ENCODE measurements at regions not wholly inside any gene's neighbourhood (a gene's known extent, or its start where the extent isn't known, plus 50 kb on each side); places are given as distances from the start of the nearest gene placed in this dataset.

DNA sequence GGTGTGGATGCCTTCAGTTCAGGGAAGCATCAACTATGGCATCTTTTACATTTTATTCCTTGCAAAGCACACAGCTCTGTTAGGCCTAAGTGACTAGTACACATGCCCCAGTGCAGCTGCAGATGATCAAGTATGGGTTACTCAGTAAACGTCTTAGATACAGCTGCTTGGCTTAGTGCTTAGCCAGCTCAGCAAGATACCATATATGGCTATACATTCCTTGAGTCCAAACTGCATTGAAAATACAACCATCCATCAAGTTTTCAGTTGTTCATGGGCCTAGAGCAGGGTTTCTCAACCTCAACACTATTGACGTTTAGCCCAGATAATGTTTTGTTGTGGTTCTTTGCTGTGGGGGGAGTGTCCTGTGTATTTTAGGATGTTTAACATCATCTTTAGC lies 769.9 kb downstream of the TSN start:
- no peak overlapping the region for H2BK120ac ChIP-seq (ENCODE audit: low read depth, low read length)
- no peaks in the 10 kb centered on the region for H3K4me1 ChIP-seq (ENCODE audit: control insufficient read depth in 2 of 2, insufficient read depth in 1 of 2, low read depth in 1 of 2, low read length in 2 of 2)
- H3K4ac ChIP-seq (ENCODE audit: low read length) = no peak overlapping the region
- no peak overlapping the region for H2AFZ ChIP-seq (ENCODE audit: low read length)
- no peaks in the 10 kb centered on the region for H3K79me1 ChIP-seq (ENCODE audit: low read depth, low read length)
- no peak overlapping the region for H2AK5ac ChIP-seq (ENCODE audit: low read depth, low read length)
- H3K4me2 ChIP-seq (ENCODE audit: insufficient read depth, low read length, poor library complexity, severe bottlenecking) = no peak overlapping the region
- H3K4me3 ChIP-seq (ENCODE audit: low read length in 2 of 2) = no peak overlapping the region
- H4K91ac ChIP-seq (ENCODE audit: low read depth, low read length, poor library complexity) = no peak overlapping the region
- no peaks in the 10 kb centered on the region for H3K27me3 ChIP-seq (ENCODE audit: control insufficient read depth in 3 of 3, insufficient read depth in 3 of 3, low read depth in 1 of 3, low read length in 3 of 3)
- no peak overlapping the region for H3K9ac ChIP-seq (ENCODE audit: low read depth, low read length, poor library complexity)
- H3K14ac ChIP-seq (ENCODE audit: low read length) = no peak overlapping the region
- no peak overlapping the region for H2BK5ac ChIP-seq (ENCODE audit: low read length)
- H2BK15ac ChIP-seq (ENCODE audit: low read length) = no peak overlapping the region
- no CpG with 5 or more reads among the region's 2 CpGs for WGBS, 2 donors (ENCODE audit: extremely low coverage in 2 of 2, insufficient read length in 2 of 2, insufficient replicate concordance in 1 of 2)
- H2BK12ac ChIP-seq (ENCODE audit: low read length) = no peak overlapping the region
- H3K36me3 ChIP-seq (replicated peaks in 1 of 2; ENCODE audit: control insufficient read depth in 2 of 2, insufficient read depth in 2 of 2, low read length in 2 of 2) = no peaks in the 10 kb centered on the region
- no peaks in the 10 kb centered on the region for H3K9me3 ChIP-seq (replicated peaks in 1 of 2; ENCODE audit: control insufficient read depth in 2 of 2, insufficient read depth in 1 of 2, low read depth in 1 of 2, low read length in 2 of 2)
- H3K27ac ChIP-seq (replicated peaks; ENCODE audit: low read length) = no peak overlapping the region
- DNase-seq (ENCODE audit: low spot score) = no peak
- no peak overlapping the region for H3K23ac ChIP-seq (ENCODE audit: low read depth, low read length, poor library complexity)
- no peak overlapping the region for H4K8ac ChIP-seq (ENCODE audit: low read depth, low read length)
- H3K18ac ChIP-seq (ENCODE audit: low read length) = no peak overlapping the region

DNA sequence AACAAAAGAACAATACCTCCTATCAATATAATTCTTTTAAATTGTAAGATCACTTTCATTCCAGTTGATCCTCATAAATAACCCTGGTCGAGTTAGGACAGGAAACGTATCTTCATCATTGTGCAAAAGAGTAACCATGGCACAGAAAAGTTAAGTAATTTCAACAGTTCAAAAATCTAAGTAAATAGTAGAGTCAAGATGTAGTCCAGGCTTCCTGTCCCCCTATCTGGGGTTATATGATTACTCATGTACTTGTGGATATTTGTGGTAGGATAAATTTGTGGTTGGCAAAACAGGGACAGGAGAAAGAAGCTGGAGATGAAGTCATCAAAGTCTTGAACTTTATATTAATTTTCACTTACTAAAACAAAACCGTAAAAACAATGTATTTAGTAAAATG lies 772.6 kb downstream of the TSN start:
- no CpG with 5 or more reads among the region's 3 CpGs for WGBS, 2 donors (ENCODE audit: extremely low coverage in 2 of 2, insufficient read length in 2 of 2, insufficient replicate concordance in 1 of 2)
- no peak overlapping the region for H3K4ac ChIP-seq (ENCODE audit: low read length)

DNA sequence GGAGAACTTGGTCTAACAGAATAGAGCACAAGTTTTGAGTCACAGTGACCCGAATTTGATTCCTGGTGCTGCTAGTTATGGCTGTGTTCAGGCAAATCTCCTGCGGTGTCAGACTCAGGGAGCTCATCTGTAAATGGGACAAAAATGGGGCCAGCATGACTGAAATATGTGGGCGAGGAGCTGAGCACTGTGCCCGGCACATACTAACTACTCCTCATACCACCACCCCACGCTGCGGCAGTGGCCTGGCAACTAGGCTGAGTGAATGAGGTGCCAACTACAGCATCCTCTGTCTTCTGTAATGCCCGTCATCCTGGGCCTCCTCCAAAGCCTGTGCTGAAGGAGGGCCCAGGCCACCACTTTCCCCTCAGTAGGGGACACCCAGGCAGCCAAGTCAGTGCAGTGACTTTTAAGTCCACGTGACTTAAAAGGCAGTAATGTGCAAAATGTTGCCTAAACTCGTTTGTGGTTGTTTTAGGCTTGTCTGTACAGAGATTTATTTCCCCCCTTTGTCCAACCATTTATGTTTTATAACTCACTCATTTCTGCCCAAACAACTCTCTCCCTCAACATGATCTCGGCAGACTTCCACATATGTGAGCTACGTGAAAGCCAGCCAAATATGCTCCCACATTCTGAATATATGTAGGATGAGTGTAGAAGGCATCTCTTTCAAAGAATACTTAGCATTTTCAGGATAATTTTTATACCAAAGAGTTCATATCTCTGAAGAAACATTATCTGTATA lies 773.7 kb downstream of the TSN start:
- peak overlapping the region; percentile 8 for H2AK5ac ChIP-seq (ENCODE audit: low read depth, low read length)
- peak overlapping the region in 1 of 2 donors; percentile 35 for H3K4me3 ChIP-seq (ENCODE audit: low read length in 2 of 2)
- H3K14ac ChIP-seq (ENCODE audit: low read length) = no peak overlapping the region
- no peak overlapping the region for H3K4me2 ChIP-seq (ENCODE audit: insufficient read depth, low read length, poor library complexity, severe bottlenecking)
- H4K8ac ChIP-seq (ENCODE audit: low read depth, low read length) = no peak overlapping the region
- no peak overlapping the region for H2BK12ac ChIP-seq (ENCODE audit: low read length)
- peak overlapping the region; percentile 22 for H3K18ac ChIP-seq (ENCODE audit: low read length)
- no peak overlapping the region for H3K23ac ChIP-seq (ENCODE audit: low read depth, low read length, poor library complexity)
- H2AFZ ChIP-seq (ENCODE audit: low read length) = no peak overlapping the region
- H3K79me1 ChIP-seq (ENCODE audit: low read depth, low read length) = no peaks in the 10 kb centered on the region
- peaks cover 5 to 7% of the 10 kb centered on the region in 2 donors for H3K4me1 ChIP-seq (ENCODE audit: control insufficient read depth in 2 of 2, insufficient read depth in 1 of 2, low read depth in 1 of 2, low read length in 2 of 2)
- no peak for DNase-seq (ENCODE audit: low spot score)
- no peak overlapping the region for H3K27ac ChIP-seq (replicated peaks; ENCODE audit: low read length)
- H2BK15ac ChIP-seq (ENCODE audit: low read length) = no peak overlapping the region
- H4K91ac ChIP-seq (ENCODE audit: low read depth, low read length, poor library complexity) = no peak overlapping the region
- no peak overlapping the region for H3K4ac ChIP-seq (ENCODE audit: low read length)
- no peaks in the 10 kb centered on the region for H3K27me3 ChIP-seq (ENCODE audit: control insufficient read depth in 3 of 3, insufficient read depth in 3 of 3, low read depth in 1 of 3, low read length in 3 of 3)
- H2BK5ac ChIP-seq (ENCODE audit: low read length) = no peak overlapping the region
- WGBS, 2 donors (ENCODE audit: extremely low coverage in 2 of 2, insufficient read length in 2 of 2, insufficient replicate concordance in 1 of 2) = no CpG with 5 or more reads among the region's 11 CpGs
- H2BK120ac ChIP-seq (ENCODE audit: low read depth, low read length) = no peak overlapping the region
- H3K36me3 ChIP-seq (replicated peaks in 1 of 2; ENCODE audit: control insufficient read depth in 2 of 2, insufficient read depth in 2 of 2, low read length in 2 of 2) = no peaks in the 10 kb centered on the region
- H3K9me3 ChIP-seq (replicated peaks in 1 of 2; ENCODE audit: control insufficient read depth in 2 of 2, insufficient read depth in 1 of 2, low read depth in 1 of 2, low read length in 2 of 2) = no peaks in the 10 kb centered on the region
- no peak overlapping the region for H3K9ac ChIP-seq (ENCODE audit: low read depth, low read length, poor library complexity)

More for the DNA sequence above, 772.6 kb downstream of the TSN start:
- H2BK120ac ChIP-seq (ENCODE audit: low read depth, low read length) = no peak overlapping the region
- no peaks in the 10 kb centered on the region for H3K36me3 ChIP-seq (replicated peaks in 1 of 2; ENCODE audit: control insufficient read depth in 2 of 2, insufficient read depth in 2 of 2, low read length in 2 of 2)
- no peaks in the 10 kb centered on the region for H3K79me1 ChIP-seq (ENCODE audit: low read depth, low read length)
- peaks cover 5 to 7% of the 10 kb centered on the region in 2 donors for H3K4me1 ChIP-seq (ENCODE audit: control insufficient read depth in 2 of 2, insufficient read depth in 1 of 2, low read depth in 1 of 2, low read length in 2 of 2)
- no peak overlapping the region for H2BK5ac ChIP-seq (ENCODE audit: low read length)
- no peak overlapping the region for H3K4me3 ChIP-seq (ENCODE audit: low read length in 2 of 2)
- no peak overlapping the region for H2AFZ ChIP-seq (ENCODE audit: low read length)
- H3K9me3 ChIP-seq (replicated peaks in 1 of 2; ENCODE audit: control insufficient read depth in 2 of 2, insufficient read depth in 1 of 2, low read depth in 1 of 2, low read length in 2 of 2) = no peaks in the 10 kb centered on the region
- H4K8ac ChIP-seq (ENCODE audit: low read depth, low read length) = no peak overlapping the region
- H2BK12ac ChIP-seq (ENCODE audit: low read length) = no peak overlapping the region
- no peak overlapping the region for H2BK15ac ChIP-seq (ENCODE audit: low read length)
- no peak overlapping the region for H3K14ac ChIP-seq (ENCODE audit: low read length)
- H3K23ac ChIP-seq (ENCODE audit: low read depth, low read length, poor library complexity) = no peak overlapping the region
- no peak overlapping the region for H3K27ac ChIP-seq (replicated peaks; ENCODE audit: low read length)
- no peak overlapping the region for H3K4me2 ChIP-seq (ENCODE audit: insufficient read depth, low read length, poor library complexity, severe bottlenecking)
- H4K91ac ChIP-seq (ENCODE audit: low read depth, low read length, poor library complexity) = no peak overlapping the region
- no peaks in the 10 kb centered on the region for H3K27me3 ChIP-seq (ENCODE audit: control insufficient read depth in 3 of 3, insufficient read depth in 3 of 3, low read depth in 1 of 3, low read length in 3 of 3)
- no peak overlapping the region for H3K9ac ChIP-seq (ENCODE audit: low read depth, low read length, poor library complexity)
- DNase-seq (ENCODE audit: low spot score) = no peak
- H3K18ac ChIP-seq (ENCODE audit: low read length) = no peak overlapping the region
- no peak overlapping the region for H2AK5ac ChIP-seq (ENCODE audit: low read depth, low read length)

DNA sequence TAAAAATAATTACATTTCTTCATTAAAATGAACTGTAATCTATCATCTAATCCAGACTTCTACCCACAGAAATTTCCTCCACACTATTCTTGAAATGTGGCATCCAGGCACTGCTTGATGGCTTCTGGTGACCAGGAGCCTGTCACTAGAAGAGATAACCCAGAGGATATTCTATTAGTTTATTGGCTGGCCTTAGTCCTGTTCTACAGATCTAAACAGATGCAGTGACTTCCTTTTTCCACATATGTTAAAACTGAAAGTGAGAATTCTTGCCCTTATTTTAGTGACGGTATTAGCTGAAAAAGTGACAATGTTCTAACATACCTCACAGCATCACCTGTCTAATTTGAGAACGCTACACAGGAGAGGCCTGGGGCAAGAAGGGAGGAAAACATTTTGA lies 775.4 kb downstream of the TSN start:
- Histone ChIP-seq H3K27ac (replicated peaks; ENCODE audit: low read length) (peak overlapping the region; percentile 48), H3K4me2 (ENCODE audit: insufficient read depth, low read length, poor library complexity, severe bottlenecking) (no peak overlapping the region), H3K79me1 (ENCODE audit: low read depth, low read length) (no peaks in the 10 kb centered on the region), H3K14ac (ENCODE audit: low read length) (no peak overlapping the region), H2BK5ac (ENCODE audit: low read length) (no peak overlapping the region), H3K4me1 (ENCODE audit: control insufficient read depth in 2 of 2, insufficient read depth in 1 of 2, low read depth in 1 of 2, low read length in 2 of 2) (peaks cover 5 to 7% of the 10 kb centered on the region in 2 donors), H3K4ac (ENCODE audit: low read length) (no peak overlapping the region), H2BK12ac (ENCODE audit: low read length) (no peak overlapping the region), H4K8ac (ENCODE audit: low read depth, low read length) (no peak overlapping the region), H2BK15ac (ENCODE audit: low read length) (no peak overlapping the region), H3K23ac (ENCODE audit: low read depth, low read length, poor library complexity) (no peak overlapping the region), H2BK120ac (ENCODE audit: low read depth, low read length) (no peak overlapping the region), H2AFZ (ENCODE audit: low read length) (peak overlapping the region; percentile 83), H3K9ac (ENCODE audit: low read depth, low read length, poor library complexity) (no peak overlapping the region), H3K27me3 (ENCODE audit: control insufficient read depth in 3 of 3, insufficient read depth in 3 of 3, low read depth in 1 of 3, low read length in 3 of 3) (no peaks in the 10 kb centered on the region), H3K18ac (ENCODE audit: low read length) (no peak overlapping the region), H3K36me3 (replicated peaks in 1 of 2; ENCODE audit: control insufficient read depth in 2 of 2, insufficient read depth in 2 of 2, low read length in 2 of 2) (no peaks in the 10 kb centered on the region), H3K9me3 (replicated peaks in 1 of 2; ENCODE audit: control insufficient read depth in 2 of 2, insufficient read depth in 1 of 2, low read depth in 1 of 2, low read length in 2 of 2) (no peaks in the 10 kb centered on the region), H2AK5ac (ENCODE audit: low read depth, low read length) (no peak overlapping the region), H3K4me3 (ENCODE audit: low read length in 2 of 2) (no peak overlapping the region), H4K91ac (ENCODE audit: low read depth, low read length, poor library complexity) (no peak overlapping the region)
- WGBS, 2 donors (ENCODE audit: extremely low coverage in 2 of 2, insufficient read length in 2 of 2, insufficient replicate concordance in 1 of 2) = no CpG with 5 or more reads among the region's 2 CpGs
- DNase-seq (ENCODE audit: low spot score) = no peak

All from neuronal stem cell (in vitro differentiated cells).